Left ventricle myocardium inferior (tissue), 1 donor: ENCODE measurements at regions not wholly inside any gene's neighbourhood (a gene's known extent, or its start where the extent isn't known, plus 50 kb on each side); places are given as distances from the start of the nearest gene placed in this dataset.
"Not testable (repeated sequence)": the region's sequence is repeated elsewhere in the genome, so short reads cannot be mapped to it uniquely, and the experiment has no call there.

Experiments used
- DNase-seq: peaks from one replicate; pipeline ENCODE4 v3.0.0-alpha.2; 2020
- H3K27ac ChIP-seq: fragments of 200-600 bp; replicated peaks from 2 replicates; pipeline ENCODE4 v1.8.0; 2021
- H3K27me3 ChIP-seq: fragments of 200-600 bp; 2 replicates; pipeline ENCODE4 v1.8.0; 2021; ENCODE audit warnings: low read depth
- H3K36me3 ChIP-seq: fragments of 200-600 bp; 2 replicates; pipeline ENCODE4 v1.8.0; 2021
- H3K4me1 ChIP-seq: fragments of 200-600 bp; 2 replicates; pipeline ENCODE4 v1.8.0; 2021
- H3K4me3 ChIP-seq: fragments of 200-600 bp; 2 replicates; pipeline ENCODE4 v1.8.0; 2021; ENCODE audit warnings: mild to moderate bottlenecking, moderate library complexity
- H3K9me3 ChIP-seq: fragments of 200-600 bp; replicated peaks from 2 replicates; pipeline ENCODE4 v1.8.0; 2021
- intact Hi-C: fragments of 100-400 bp; cut with micrococcal nuclease; formaldehyde crosslinking; loops from one replicate; pipeline ENCODE4 v1.11.0; 2022
- donor health status: DM: no; HTN: yes; CAD: no; lungs with severe emphysema.

DNA sequence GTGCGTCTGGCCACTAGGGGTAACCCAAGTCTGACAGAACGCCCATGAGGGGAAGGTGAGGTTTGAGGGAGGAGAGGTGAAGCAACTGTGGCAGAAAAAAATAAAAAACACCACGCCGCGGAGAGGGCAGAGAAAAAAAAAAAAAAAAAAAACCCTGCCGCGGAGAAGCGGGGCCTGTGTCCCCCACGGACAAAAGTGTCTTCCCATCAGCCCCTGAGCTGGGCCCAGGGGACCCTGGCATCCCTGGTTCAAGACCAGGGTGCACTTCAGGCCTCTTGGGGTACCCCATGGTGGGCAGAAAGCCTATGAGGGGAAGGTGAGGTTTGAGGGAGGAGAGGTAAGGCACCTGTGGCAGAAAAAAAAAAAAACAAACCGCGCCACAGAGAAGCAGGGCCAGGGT, 191.1 kb downstream of the POTEH start:
- DNase-seq, H3K36me3 ChIP-seq, H3K27ac ChIP-seq, H3K9me3 ChIP-seq, H3K4me1 ChIP-seq, intact Hi-C loops, H3K27me3 ChIP-seq, H3K4me3 ChIP-seq: not testable (repeated sequence)

DNA sequence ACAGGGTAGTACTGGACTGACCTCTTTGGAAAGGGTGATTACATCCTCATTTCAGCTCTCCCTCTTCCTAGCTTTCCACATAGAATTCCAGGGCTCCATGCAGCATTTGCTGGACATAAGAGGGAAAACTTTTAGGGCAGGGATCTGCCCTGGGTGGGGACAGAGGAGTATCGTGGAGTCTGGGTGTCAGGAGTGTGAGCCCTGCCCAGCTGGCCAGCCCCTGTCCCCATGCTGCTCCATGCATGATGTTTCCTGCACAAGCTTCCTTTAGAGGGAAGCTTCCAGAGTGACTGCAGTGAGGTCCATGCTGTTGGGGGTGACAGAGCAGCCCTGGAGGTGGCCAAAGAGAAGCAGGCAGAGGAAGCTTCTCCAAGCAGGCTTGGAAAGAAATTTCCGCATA, 214.5 kb downstream of the POTEH start:
- H3K4me3 ChIP-seq, H3K36me3 ChIP-seq, H3K4me1 ChIP-seq, DNase-seq, H3K27ac ChIP-seq, intact Hi-C loops, H3K27me3 ChIP-seq, H3K9me3 ChIP-seq: not testable (repeated sequence)

DNA sequence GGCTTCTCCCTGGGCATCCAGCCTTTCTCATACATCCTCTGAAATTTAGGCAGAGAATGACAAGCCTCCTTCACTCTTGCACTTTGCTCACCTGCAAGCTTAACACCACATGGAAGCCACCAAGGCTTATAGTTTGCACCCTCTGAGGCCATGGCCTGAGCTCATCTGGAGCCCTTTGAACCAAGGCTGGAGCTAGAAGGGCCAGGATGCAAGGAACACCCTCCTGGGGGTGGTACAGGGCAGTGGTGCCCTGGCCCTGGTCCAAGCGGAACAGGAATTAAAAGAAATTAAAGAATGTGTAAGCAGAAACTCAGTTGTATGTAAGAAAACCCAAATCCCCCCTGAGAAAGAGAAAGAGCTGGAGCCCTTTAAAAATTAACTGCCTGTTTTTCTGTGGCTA, 221.9 kb downstream of the POTEH start:
- H3K4me3 ChIP-seq, H3K4me1 ChIP-seq, H3K27me3 ChIP-seq, DNase-seq, H3K9me3 ChIP-seq, H3K36me3 ChIP-seq, H3K27ac ChIP-seq, intact Hi-C loops: not testable (repeated sequence)

DNA sequence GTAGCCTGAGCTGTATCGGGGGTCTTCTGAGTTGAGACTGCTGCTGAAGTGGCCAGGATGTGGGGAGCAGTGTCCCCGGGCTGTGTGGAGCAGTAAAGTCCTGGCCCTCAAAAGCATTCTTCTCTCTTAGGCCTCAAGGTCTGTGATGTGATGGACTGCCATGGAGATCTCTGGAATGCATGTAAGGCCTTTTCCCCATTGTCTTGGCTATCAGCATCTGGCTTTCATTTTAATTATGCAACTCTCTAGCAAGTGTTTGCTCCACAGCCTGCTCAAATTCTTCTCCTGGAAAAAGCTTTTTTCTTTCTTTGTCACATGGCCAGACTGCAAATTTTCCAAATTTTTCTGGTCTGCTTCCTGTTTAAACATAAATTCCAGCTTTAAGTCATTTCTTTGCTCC, 229.3 kb downstream of the POTEH start:
- H3K27ac ChIP-seq, H3K4me1 ChIP-seq, H3K4me3 ChIP-seq, DNase-seq, intact Hi-C loops, H3K9me3 ChIP-seq, H3K36me3 ChIP-seq, H3K27me3 ChIP-seq: not testable (repeated sequence)

DNA sequence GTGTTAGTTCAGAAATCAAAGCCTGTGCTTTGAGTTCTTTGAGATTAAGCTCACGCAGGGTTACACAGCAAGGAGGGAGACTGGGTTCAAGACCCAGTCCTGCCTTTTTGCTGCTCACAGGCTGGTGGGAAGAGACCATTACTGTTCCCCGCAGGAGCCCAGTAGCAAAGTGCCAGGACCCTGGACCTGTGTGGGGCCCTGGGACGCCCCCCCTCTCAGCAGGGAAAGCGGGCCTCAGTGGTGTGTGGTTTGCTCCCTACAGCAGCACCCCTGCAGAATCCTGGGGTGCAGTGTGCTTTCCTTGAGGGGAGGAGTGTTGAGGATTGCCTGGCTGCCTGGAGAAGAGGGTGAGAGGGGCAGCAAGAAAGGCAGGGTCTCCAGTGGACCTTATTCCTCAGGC, 231.1 kb downstream of the POTEH start:
- intact Hi-C loops, H3K4me1 ChIP-seq, H3K27me3 ChIP-seq, H3K36me3 ChIP-seq, DNase-seq, H3K9me3 ChIP-seq, H3K4me3 ChIP-seq, H3K27ac ChIP-seq: not testable (repeated sequence)

DNA sequence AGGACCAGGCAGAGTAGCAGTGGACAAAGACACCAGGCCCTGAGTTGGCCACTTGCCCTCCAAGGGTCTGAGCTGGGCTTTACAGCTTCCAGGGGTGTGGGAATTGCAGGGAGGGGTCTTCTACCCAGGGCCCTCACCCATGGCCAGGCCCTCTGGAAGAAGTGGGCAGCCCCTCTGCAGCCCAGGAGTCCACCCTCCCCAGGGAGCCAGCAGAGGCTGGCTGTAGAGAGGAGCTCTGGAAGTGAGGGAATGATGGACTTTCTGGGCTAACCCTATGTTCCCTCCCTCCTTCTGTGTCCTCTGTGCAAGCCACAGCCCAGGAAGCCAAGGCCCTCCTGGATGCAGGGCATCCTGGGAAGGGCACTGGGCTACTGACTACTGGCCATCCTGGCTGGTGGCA, 232.3 kb downstream of the POTEH start:
- intact Hi-C loops, DNase-seq, H3K9me3 ChIP-seq: not testable (repeated sequence)

DNA sequence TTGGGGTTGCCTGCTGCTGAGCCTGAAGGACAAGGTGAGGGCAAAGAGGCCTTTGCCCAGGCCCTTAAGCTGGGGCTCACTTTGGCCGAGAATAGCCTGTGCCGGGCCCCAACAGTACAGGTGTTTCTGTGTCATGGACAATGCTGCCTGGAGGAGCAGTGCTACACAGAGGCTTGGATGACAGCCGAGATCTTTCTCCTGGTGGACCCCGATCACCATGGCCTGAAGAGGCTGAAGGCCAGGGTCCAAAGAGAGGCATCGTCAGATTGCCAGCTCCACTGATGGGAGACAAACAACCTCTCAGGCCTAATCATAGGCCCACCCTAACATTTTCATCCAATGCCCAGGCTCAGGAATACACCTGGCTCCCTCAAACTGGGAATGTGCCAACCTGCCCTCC, 232.8 kb downstream of the POTEH start:
- DNase-seq, intact Hi-C loops, H3K36me3 ChIP-seq: not testable (repeated sequence)

More for the DNA sequence above, 232.3 kb downstream of the POTEH start:
- not testable (repeated sequence) for H3K4me3 ChIP-seq, H3K27ac ChIP-seq, H3K4me1 ChIP-seq, H3K36me3 ChIP-seq, H3K27me3 ChIP-seq

DNA sequence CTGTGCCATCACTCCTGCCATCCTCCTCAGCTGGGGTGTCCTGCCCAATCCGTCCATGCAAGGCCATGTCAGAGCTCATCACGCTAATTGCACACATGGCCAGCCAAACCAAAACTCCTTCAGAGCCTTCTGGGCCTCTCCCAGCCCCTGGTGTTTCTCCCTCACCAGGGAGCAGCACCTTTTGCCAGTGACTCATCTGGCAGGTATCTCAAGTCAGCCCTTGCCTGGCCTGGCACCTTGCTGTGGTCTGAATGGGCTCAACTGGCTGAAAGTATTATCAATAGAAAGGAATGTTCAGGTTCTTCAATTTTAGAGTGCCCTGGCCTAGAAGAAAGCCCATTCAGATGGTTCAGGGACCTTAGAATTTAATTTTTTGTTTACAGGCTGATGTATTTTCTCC, 235.0 kb downstream of the POTEH start:
- H3K4me1 ChIP-seq, DNase-seq, H3K9me3 ChIP-seq, H3K27ac ChIP-seq, intact Hi-C loops, H3K36me3 ChIP-seq, H3K27me3 ChIP-seq, H3K4me3 ChIP-seq: not testable (repeated sequence)

More for the DNA sequence above, 232.8 kb downstream of the POTEH start:
- not testable (repeated sequence) for H3K4me3 ChIP-seq, H3K9me3 ChIP-seq, H3K27ac ChIP-seq, H3K4me1 ChIP-seq, H3K27me3 ChIP-seq

DNA sequence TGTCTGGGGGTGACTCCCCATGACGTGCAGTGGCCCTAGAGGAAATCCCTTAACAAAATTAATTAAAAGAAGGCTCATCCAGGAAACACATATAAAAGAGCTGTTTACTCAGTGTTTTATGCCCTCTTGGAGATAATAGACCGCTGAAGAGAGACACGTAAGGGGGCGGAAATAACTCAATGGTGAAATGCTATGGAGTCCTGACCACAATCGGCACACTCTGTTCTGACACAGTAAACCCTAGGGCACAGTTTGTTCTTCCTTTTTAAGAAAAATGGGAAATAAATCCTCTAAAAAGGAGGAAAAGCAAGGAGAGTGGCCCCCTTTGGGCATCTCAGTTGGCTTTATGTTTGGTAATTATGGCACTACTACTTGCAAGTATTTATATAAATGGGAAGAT, 237.3 kb downstream of the POTEH start:
- DNase-seq, H3K9me3 ChIP-seq, H3K27me3 ChIP-seq, H3K4me3 ChIP-seq, intact Hi-C loops, H3K36me3 ChIP-seq, H3K27ac ChIP-seq, H3K4me1 ChIP-seq: not testable (repeated sequence)
